HepG2 (cell line): ENCODE measurements at regions not wholly inside any gene's neighbourhood (a gene's known extent, or its start where the extent isn't known, plus 50 kb on each side); places are given as distances from the start of the nearest gene placed in this dataset.

ENCODE experiments used
- ATAC-seq: fragments of 200-7000 bp; cut with Tn5 transposase; 3 replicates; pipeline ENCODE4 v1.9.1; 2020; ENCODE audit warnings: mild to moderate bottlenecking, moderate library complexity
- BruUV-seq: library from RNA; stranded (reverse); fragments of 400-500 nt; replicated peaks from 2 replicates; lab custom pipeline; 2021; lab: Mats Ljungman, UMichigan
- CTCF ChIA-PET: fragments of 300-600 bp; formaldehyde crosslinking; extraction: SDS; loops from one replicate; lab custom pipeline; 2021; ENCODE audit warnings: low total read pairs, inconsistent platforms, low intra/inter-chr PET ratio; lab: Yijun Ruan, JAX
- POLR2A ChIA-PET: fragments of 350-600 bp; sonication (Branson Sonifier 250); formaldehyde crosslinking; loops from one replicate; lab custom pipeline; 2020; ENCODE audit warnings: antibody characterized with exemption, inconsistent platforms; lab: Yijun Ruan, JAX
- DNase-seq: peaks from one replicate; pipeline ENCODE4 v3.0.0-alpha.2; 2015; ENCODE audit warnings: low spot score
- FAIRE-seq: peaks from 3 replicates; lab custom pipeline; 2011; peaks lifted over from hg19 to GRCh38; lab: Jason Lieb, UNC
- H2AFZ ChIP-seq: one replicate; pipeline ENCODE4 v1.6.1; 2011; ENCODE audit warnings: low read length, inconsistent platforms
- H3K27ac ChIP-seq: fragments of 300-600 bp; 3 replicates; pipeline ENCODE4 v1.8.0; 2011; ENCODE audit warnings: mixed run types, mild to moderate bottlenecking, mixed read lengths, low read length, inconsistent platforms; ENCODE audit not compliant: insufficient read depth; ENCODE audit errors: extremely low read length
- H3K27me3 ChIP-seq, 2 experiments: fragments of 200-600 bp in 1 of 2; 2 replicates in 1 of 2; 3 replicates in 1 of 2; pipeline versions ENCODE4 v1.6.0 to v1.8.0; 2011; ENCODE audit warnings: low read length in 2 of 2, mild to moderate bottlenecking in 2 of 2, moderate library complexity in 2 of 2, inconsistent platforms in 1 of 2; ENCODE audit not compliant: insufficient read depth in 2 of 2, control insufficient read depth in 1 of 2
- H3K36me3 ChIP-seq, 2 experiments: fragments of 200-600 bp in 1 of 2; replicated peaks in 1 of 2; 2 replicates in 1 of 2; 3 replicates in 1 of 2; pipeline versions ENCODE4 v1.5.1 to v1.8.0; 2011; ENCODE audit warnings: low read length in 2 of 2, inconsistent platforms in 1 of 2; ENCODE audit not compliant: insufficient read depth in 2 of 2, control insufficient read depth in 1 of 2
- H3K4me1 ChIP-seq: 2 replicates; pipeline ENCODE4 v1.5.1; 2012; ENCODE audit warnings: low read length, inconsistent platforms; ENCODE audit not compliant: insufficient read depth
- H3K4me2 ChIP-seq: 2 replicates; pipeline ENCODE4 v1.6.0; 2011; ENCODE audit warnings: low read depth, low read length, inconsistent platforms
- H3K4me3 ChIP-seq, 3 experiments: fragments of 200-600 bp in 1 of 3; sonication (generic), shearing (Covaris generic) in 1 of 3; replicated peaks in 1 of 3; 2 replicates each; pipeline ENCODE4 v1.5.1; 2011 to 2016; ENCODE audit warnings: low read length in 3 of 3, inconsistent platforms in 2 of 3, low read depth in 2 of 3, mild to moderate bottlenecking in 2 of 3, control low read depth in 1 of 3, mixed read lengths in 1 of 3; ENCODE audit not compliant: insufficient read depth in 1 of 3
- H3K79me2 ChIP-seq: one replicate; pipeline ENCODE4 v1.6.1; 2011; ENCODE audit warnings: low read length, inconsistent platforms; ENCODE audit not compliant: insufficient read depth
- H3K9ac ChIP-seq: 2 replicates; pipeline ENCODE4 v1.6.0; 2011; ENCODE audit warnings: mild to moderate bottlenecking, low read depth, low read length, inconsistent platforms; ENCODE audit not compliant: insufficient read depth
- H3K9me3 ChIP-seq: 2 replicates; pipeline ENCODE4 v1.5.1; 2012; ENCODE audit warnings: mild to moderate bottlenecking, low read length
- H4K20me1 ChIP-seq: 2 replicates; pipeline ENCODE4 v1.6.0; 2011; ENCODE audit warnings: inconsistent platforms, mild to moderate bottlenecking, low read length, moderate library complexity; ENCODE audit not compliant: insufficient read depth
- CREB1 ChIP-seq, 2 experiments: fragments of 450-650 bp in 1 of 2; IDR thresholded peaks; 2 replicates each; pipeline ENCODE4 v1.6.1; 2016 to 2017; ENCODE audit warnings: control low read depth in 1 of 2, mild to moderate bottlenecking in 1 of 2, missing compliant biosample characterization in 1 of 2, missing genetic modification characterization in 1 of 2
- ETV6 ChIP-seq: sonication (generic); formaldehyde crosslinking; conservative IDR thresholded peaks from 2 replicates; pipeline ENCODE4 v1.4.0; 2020; ENCODE audit warnings: missing genetic modification reagents
- GLMP ChIP-seq: sonication (generic); formaldehyde crosslinking; IDR thresholded peaks from 2 replicates; pipeline ENCODE4 v1.9.0; 2021; ENCODE audit warnings: missing genetic modification reagents, mild to moderate bottlenecking, borderline replicate concordance
- GTF2F1 ChIP-seq: fragments of 150-350 bp; IDR thresholded peaks from 2 replicates; pipeline ENCODE4 v1.6.1; 2014; ENCODE audit warnings: low read length
- KDM1A ChIP-seq: IDR thresholded peaks from 2 replicates; pipeline ENCODE4 v1.6.1; 2016; ENCODE audit warnings: missing compliant biosample characterization
- NFATC3 ChIP-seq: sonication (generic); formaldehyde crosslinking; IDR thresholded peaks from 2 replicates; pipeline ENCODE4 v1.5.1; 2020; ENCODE audit warnings: mild to moderate bottlenecking, missing genetic modification reagents
- PPARG ChIP-seq: conservative IDR thresholded peaks from 2 replicates; pipeline ENCODE4 v1.6.1; 2016; ENCODE audit warnings: missing biosample characterization, missing genetic modification reagents
- REL ChIP-seq: sonication (generic); formaldehyde crosslinking; conservative IDR thresholded peaks from 2 replicates; pipeline ENCODE4 v1.8.0; 2022; ENCODE audit warnings: mild to moderate bottlenecking, missing genetic modification reagents, moderate library complexity
- RFX1 ChIP-seq: fragments of 450-650 bp; IDR thresholded peaks from 2 replicates; pipeline ENCODE4 v1.6.1; 2017
- SMC3 ChIP-seq: IDR thresholded peaks from 2 replicates; pipeline ENCODE4 v1.6.1; 2011; ENCODE audit warnings: low read length, improper control_type of control experiment
- SP5 ChIP-seq: IDR thresholded peaks from 2 replicates; pipeline ENCODE4 v1.6.1; 2016; ENCODE audit warnings: low read depth, borderline replicate concordance
- SSRP1 ChIP-seq: IDR thresholded peaks from 2 replicates; pipeline ENCODE4 v1.6.1; 2016; ENCODE audit warnings: control low read depth
- ZIK1 ChIP-seq: sonication (generic); formaldehyde crosslinking; IDR thresholded peaks from 2 replicates; pipeline ENCODE4 v1.5.0; 2020; ENCODE audit warnings: mild to moderate bottlenecking, low read depth, missing genetic modification reagents, borderline replicate concordance
- ZMYM2 ChIP-seq: sonication (generic); formaldehyde crosslinking; IDR thresholded peaks from 2 replicates; pipeline ENCODE4 v1.8.0; 2022; ENCODE audit warnings: mild to moderate bottlenecking, missing genetic modification reagents
- ZNF260 ChIP-seq: sonication (generic); formaldehyde crosslinking; IDR thresholded peaks from 2 replicates; pipeline ENCODE4 v1.4.0; 2020; ENCODE audit warnings: missing genetic modification reagents, low read depth, mild to moderate bottlenecking, borderline replicate concordance
- ZNF468 ChIP-seq: sonication (generic); formaldehyde crosslinking; IDR thresholded peaks from 2 replicates; pipeline ENCODE4 v1.8.0; 2022; ENCODE audit warnings: mild to moderate bottlenecking, moderate library complexity, missing genetic modification reagents
- ZNF512 ChIP-seq: sonication (generic); formaldehyde crosslinking; IDR thresholded peaks from 2 replicates; pipeline ENCODE4 v1.4.0; 2020; ENCODE audit warnings: mild to moderate bottlenecking, missing genetic modification reagents
- ZNF558 ChIP-seq: sonication (generic); formaldehyde crosslinking; IDR thresholded peaks from 2 replicates; pipeline ENCODE4 v1.9.0; 2022; ENCODE audit warnings: mild to moderate bottlenecking, missing genetic modification reagents, borderline replicate concordance
- ZNF629 ChIP-seq: sonication (generic); formaldehyde crosslinking; conservative IDR thresholded peaks from 2 replicates; pipeline ENCODE4 v1.5.0; 2020; ENCODE audit warnings: missing genetic modification reagents
- WGBS: methylation state at CpG from one replicate; pipeline ENCODE4 v1.1.6; 2017; ENCODE audit warnings: low lambda C conversion rate; 5-methylcytosine and 5-hydroxymethylcytosine counted together
- in situ Hi-C: cut with HindIII; loops from 2 replicates; pipeline ENCODE4 v1.10.0; 2017; ENCODE audit warnings: low pct_unique_long_range_greater_than_20kb; ENCODE audit not compliant: extremely low pct_ligation_motif_present
- intact Hi-C: fragments of 100-400 bp; cut with micrococcal nuclease; formaldehyde crosslinking; loops from one replicate; pipeline ENCODE4 v1.10.0; 2022; ENCODE audit not compliant: unreplicated experiment
- TF ChIP-seq, protein P1 (sequence below): sonication (generic); formaldehyde crosslinking; conservative IDR thresholded peaks from 2 replicates; pipeline ENCODE4 v1.4.0; 2020; ENCODE audit warnings: missing genetic modification reagents
- TF ChIP-seq, protein P2 (sequence below): sonication (generic); formaldehyde crosslinking; IDR thresholded peaks from 2 replicates; pipeline ENCODE4 v1.4.0; 2020; ENCODE audit warnings: missing genetic modification reagents, borderline replicate concordance

- TF ChIP-seq KDM1A (CRISPR knock-in tag) (no peak), NFATC3 (CRISPR knock-in tag) (no peak)
These were observed 419.5 kb downstream of the HNRNPD start (continued) for GRCh38 chr4:81954271-81954670.

DNA sequence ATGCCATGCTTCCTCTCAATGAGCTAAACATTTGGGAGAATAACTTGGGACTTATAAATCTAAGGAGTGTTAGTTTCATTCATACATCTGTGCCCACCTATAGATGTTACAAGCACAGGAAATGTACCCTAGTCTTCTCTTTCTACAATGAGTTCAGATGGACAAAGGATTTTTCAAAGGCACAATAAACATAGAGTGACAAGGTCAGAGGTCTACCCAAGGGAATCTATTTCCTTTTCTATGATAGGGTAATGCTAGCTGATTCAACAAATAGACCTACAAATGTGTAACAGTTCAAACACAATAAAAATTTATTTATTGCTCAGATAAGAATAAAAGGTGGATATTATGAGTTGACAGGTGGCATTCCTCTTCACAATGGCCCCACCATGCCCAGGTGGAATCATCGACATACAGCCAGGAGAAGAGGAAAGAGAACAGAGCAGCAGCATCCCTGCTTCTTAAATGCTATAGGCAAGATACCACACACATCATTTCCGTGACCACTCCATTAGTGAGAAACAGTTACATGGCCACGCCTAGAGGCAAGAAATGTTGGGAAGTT is 421.8 kb downstream of the HNRNPD start:
- no peaks in the 10 kb centered on the region for H3K27me3 ChIP-seq
- ChIA-PET CTCF (no interaction called here), POLR2A (no interaction called here)
- no peak overlapping the region for H3K27ac ChIP-seq
- no peak for FAIRE-seq
- no peak overlapping the region for H3K9ac ChIP-seq
- no peak overlapping the region for H2AFZ ChIP-seq
- H3K4me3 ChIP-seq: no peak overlapping the region
- H4K20me1 ChIP-seq: no peaks in the 10 kb centered on the region
- no peaks in the 10 kb centered on the region for H3K9me3 ChIP-seq
- in situ Hi-C loops (no loop called here), intact Hi-C loops (no loop called here)
- BruUV-seq: no TSS peak
- no peak overlapping the region for H3K4me2 ChIP-seq
- H3K4me1 ChIP-seq: peaks cover 22% of the 10 kb centered on the region
- no peaks in the 10 kb centered on the region for H3K36me3 ChIP-seq
- no peaks in the 10 kb centered on the region for H3K79me2 ChIP-seq
- DNase-seq: no peak
- 52% methylated on average over 3 of the region's 3 CpGs for WGBS
- no peak for ATAC-seq
- TF ChIP-seq SSRP1 (CRISPR knock-in tag): no peak
- TF ChIP-seq SP5 (CRISPR knock-in tag): no peak
- no peak for TF ChIP-seq ETV6
- no peak for TF ChIP-seq ZNF468 (CRISPR knock-in tag)
- TF ChIP-seq ZMYM2 (CRISPR knock-in tag): no peak
- TF ChIP-seq RFX1: no peak
- TF ChIP-seq ZNF512 (CRISPR knock-in tag): no peak
- TF ChIP-seq GLMP (CRISPR knock-in tag): no peak
- TF ChIP-seq, protein P1, sequence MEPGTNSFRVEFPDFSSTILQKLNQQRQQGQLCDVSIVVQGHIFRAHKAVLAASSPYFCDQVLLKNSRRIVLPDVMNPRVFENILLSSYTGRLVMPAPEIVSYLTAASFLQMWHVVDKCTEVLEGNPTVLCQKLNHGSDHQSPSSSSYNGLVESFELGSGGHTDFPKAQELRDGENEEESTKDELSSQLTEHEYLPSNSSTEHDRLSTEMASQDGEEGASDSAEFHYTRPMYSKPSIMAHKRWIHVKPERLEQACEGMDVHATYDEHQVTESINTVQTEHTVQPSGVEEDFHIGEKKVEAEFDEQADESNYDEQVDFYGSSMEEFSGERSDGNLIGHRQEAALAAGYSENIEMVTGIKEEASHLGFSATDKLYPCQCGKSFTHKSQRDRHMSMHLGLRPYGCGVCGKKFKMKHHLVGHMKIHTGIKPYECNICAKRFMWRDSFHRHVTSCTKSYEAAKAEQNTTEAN (CRISPR knock-in tag): no peak
- TF ChIP-seq, protein P2, sequence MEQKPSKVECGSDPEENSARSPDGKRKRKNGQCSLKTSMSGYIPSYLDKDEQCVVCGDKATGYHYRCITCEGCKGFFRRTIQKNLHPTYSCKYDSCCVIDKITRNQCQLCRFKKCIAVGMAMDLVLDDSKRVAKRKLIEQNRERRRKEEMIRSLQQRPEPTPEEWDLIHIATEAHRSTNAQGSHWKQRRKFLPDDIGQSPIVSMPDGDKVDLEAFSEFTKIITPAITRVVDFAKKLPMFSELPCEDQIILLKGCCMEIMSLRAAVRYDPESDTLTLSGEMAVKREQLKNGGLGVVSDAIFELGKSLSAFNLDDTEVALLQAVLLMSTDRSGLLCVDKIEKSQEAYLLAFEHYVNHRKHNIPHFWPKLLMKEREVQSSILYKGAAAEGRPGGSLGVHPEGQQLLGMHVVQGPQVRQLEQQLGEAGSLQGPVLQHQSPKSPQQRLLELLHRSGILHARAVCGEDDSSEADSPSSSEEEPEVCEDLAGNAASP (CRISPR knock-in tag): no peak
- no peak for TF ChIP-seq GTF2F1
- TF ChIP-seq REL: no peak
- no peak for TF ChIP-seq ZIK1 (CRISPR knock-in tag)
- no peak for TF ChIP-seq ZNF629 (CRISPR knock-in tag)
- no peak for TF ChIP-seq CREB1 (IDR thresholded peaks at IDR 0.05)
- no peak for TF ChIP-seq CREB1 (CRISPR knock-in tag; IDR thresholded peaks at IDR 0.05)
- TF ChIP-seq SMC3: no peak
- TF ChIP-seq ZNF558 (CRISPR knock-in tag): no peak
- TF ChIP-seq ZNF260 (CRISPR knock-in tag): no peak
- TF ChIP-seq PPARG (CRISPR knock-in tag): no peak
